Tibial nerve (tissue), 4 donors: ENCODE measurements at regions not wholly inside any gene's neighbourhood (a gene's known extent, or its start where the extent isn't known, plus 50 kb on each side); places are given as distances from the start of the nearest gene placed in this dataset.

Experiments
- DNase-seq, 2 donors: peaks; one replicate each; pipeline ENCODE4 v3.0.0-alpha.2; 2019; ENCODE audit warnings: low spot score in 2 of 2
- H3K27ac ChIP-seq, 4 donors: fragments of 200-600 bp; sonication (generic) in 3 of 4; one replicate each; pipeline ENCODE4 v1.5.1; 2017 to 2019; ENCODE audit warnings: mild to moderate bottlenecking in 1 of 4
- H3K27me3 ChIP-seq, 2 donors: fragments of 200-600 bp; sonication (generic) in 1 of 2; one replicate each; pipeline versions ENCODE4 v1.5.1 to v1.6.0; 2017 to 2019
- H3K36me3 ChIP-seq, 3 donors: fragments of 200-600 bp; sonication (generic); one replicate each; pipeline ENCODE4 v1.5.1; 2018 to 2019
- H3K4me1 ChIP-seq, 4 donors: fragments of 200-600 bp; sonication (generic) in 3 of 4; one replicate each; pipeline ENCODE4 v1.5.1; 2017 to 2019
- H3K4me3 ChIP-seq, 4 donors: fragments of 200-600 bp; sonication (generic) in 3 of 4; one replicate each; pipeline ENCODE4 v1.5.1; 2017 to 2019; ENCODE audit warnings: mild to moderate bottlenecking in 1 of 4, moderate library complexity in 1 of 4
- H3K9me3 ChIP-seq, 4 donors: fragments of 200-600 bp; sonication (generic) in 3 of 4; one replicate each; pipeline ENCODE4 v1.5.1; 2017 to 2019
- EP300 ChIP-seq, 2 donors: sonication (generic); formaldehyde crosslinking; IDR thresholded peaks; one replicate each; pipeline ENCODE4 v1.6.1; 2017; ENCODE audit warnings: antibody characterized with exemption in 2 of 2, mild to moderate bottlenecking in 1 of 2
- POLR2A ChIP-seq, 2 donors: fragments of 450-650 bp; IDR thresholded peaks; one replicate each; pipeline ENCODE4 v1.6.1; 2017; ENCODE audit warnings: antibody characterized with exemption in 2 of 2, mild to moderate bottlenecking in 2 of 2, moderate library complexity in 2 of 2
- WGBS, 2 donors: methylation state at CpG; one replicate each; pipeline ENCODE4 v1.1.5; 2018; 5-methylcytosine and 5-hydroxymethylcytosine counted together
- TF ChIP-seq, protein P1 (sequence below), 5 experiments: fragments of 200-600 bp in 3 of 5; fragments of 450-650 bp in 2 of 5; sonication (generic) in 3 of 5; IDR thresholded peaks; one replicate each; pipeline ENCODE4 v1.5.1; 2016 to 2019; ENCODE audit warnings: antibody characterized with exemption in 5 of 5, mild to moderate bottlenecking in 3 of 5, moderate library complexity in 2 of 5

DNA sequence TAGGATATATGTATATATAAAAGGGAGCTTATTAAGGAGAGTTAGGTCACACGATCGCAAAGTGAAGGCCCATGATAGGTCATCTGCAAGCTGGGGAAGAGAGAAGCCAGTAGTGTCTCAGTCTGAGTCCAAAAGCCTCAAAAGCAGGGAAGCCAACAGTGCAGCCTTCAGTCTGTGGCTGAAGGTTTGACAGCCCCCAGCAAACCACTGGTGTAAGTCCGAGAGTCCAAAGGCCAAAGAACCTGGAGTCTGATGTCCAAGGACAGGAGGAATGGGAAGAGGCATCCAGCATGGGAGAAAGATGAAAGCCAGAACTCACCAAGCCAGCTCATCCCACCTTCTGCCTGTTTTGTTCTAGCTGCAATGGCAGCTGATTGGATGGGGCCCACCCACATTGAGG is 88.9 kb upstream of the TBX20 start:
- WGBS, 2 donors: 89 to 92% methylated on average over 3 of the region's 3 CpGs
- H3K4me3 ChIP-seq: no peak overlapping the region
- no peaks in the 10 kb centered on the region for H3K9me3 ChIP-seq
- H3K27ac ChIP-seq: no peak overlapping the region
- no peaks in the 10 kb centered on the region for H3K36me3 ChIP-seq
- H3K4me1 ChIP-seq: no peaks in the 10 kb centered on the region
- no peak for DNase-seq
- no peaks in the 10 kb centered on the region for H3K27me3 ChIP-seq
- TF ChIP-seq, protein P1, sequence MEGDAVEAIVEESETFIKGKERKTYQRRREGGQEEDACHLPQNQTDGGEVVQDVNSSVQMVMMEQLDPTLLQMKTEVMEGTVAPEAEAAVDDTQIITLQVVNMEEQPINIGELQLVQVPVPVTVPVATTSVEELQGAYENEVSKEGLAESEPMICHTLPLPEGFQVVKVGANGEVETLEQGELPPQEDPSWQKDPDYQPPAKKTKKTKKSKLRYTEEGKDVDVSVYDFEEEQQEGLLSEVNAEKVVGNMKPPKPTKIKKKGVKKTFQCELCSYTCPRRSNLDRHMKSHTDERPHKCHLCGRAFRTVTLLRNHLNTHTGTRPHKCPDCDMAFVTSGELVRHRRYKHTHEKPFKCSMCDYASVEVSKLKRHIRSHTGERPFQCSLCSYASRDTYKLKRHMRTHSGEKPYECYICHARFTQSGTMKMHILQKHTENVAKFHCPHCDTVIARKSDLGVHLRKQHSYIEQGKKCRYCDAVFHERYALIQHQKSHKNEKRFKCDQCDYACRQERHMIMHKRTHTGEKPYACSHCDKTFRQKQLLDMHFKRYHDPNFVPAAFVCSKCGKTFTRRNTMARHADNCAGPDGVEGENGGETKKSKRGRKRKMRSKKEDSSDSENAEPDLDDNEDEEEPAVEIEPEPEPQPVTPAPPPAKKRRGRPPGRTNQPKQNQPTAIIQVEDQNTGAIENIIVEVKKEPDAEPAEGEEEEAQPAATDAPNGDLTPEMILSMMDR (IDR thresholded peaks at IDR 0.05): no peak
- TF ChIP-seq POLR2A (IDR thresholded peaks at IDR 0.05): no peak

GRCh38 chr7:35339811-35340210 is 85.9 kb upstream of the TBX20 start:
- WGBS, 2 donors: 88 to 93% methylated on average over 6 of the region's 6 CpGs
- TF ChIP-seq, protein P1 (IDR thresholded peaks at IDR 0.05): no peak
- TF ChIP-seq EP300 (IDR thresholded peaks at IDR 0.05): no peak
- no peak for TF ChIP-seq POLR2A (IDR thresholded peaks at IDR 0.05)
- no peak for DNase-seq
- Histone ChIP-seq H3K27ac (no peak overlapping the region), H3K9me3 (no peaks in the 10 kb centered on the region), H3K4me3 (no peak overlapping the region), H3K4me1 (no peaks in the 10 kb centered on the region), H3K27me3 (no peaks in the 10 kb centered on the region), H3K36me3 (no peaks in the 10 kb centered on the region)

- 64% methylated on average over 6 of the region's 6 CpGs for WGBS, 2 donors
- no peaks in the 10 kb centered on the region for H3K27me3 ChIP-seq
- no peaks in the 10 kb centered on the region for H3K9me3 ChIP-seq
- no peak for DNase-seq
- H3K4me1 ChIP-seq: no peaks in the 10 kb centered on the region
- no peaks in the 10 kb centered on the region for H3K36me3 ChIP-seq
- H3K4me3 ChIP-seq: no peak overlapping the region
- H3K27ac ChIP-seq: no peak overlapping the region
- TF ChIP-seq EP300 (IDR thresholded peaks at IDR 0.05): no peak
- no peak for TF ChIP-seq POLR2A (IDR thresholded peaks at IDR 0.05)
- TF ChIP-seq, protein P1 (IDR thresholded peaks at IDR 0.05): no peak
These were observed 82.5 kb upstream of the TBX20 start for GRCh38 chr7:35336444-35336843.

GRCh38 chr7:35334506-35334905 is 80.6 kb upstream of the TBX20 start:
- no peaks in the 10 kb centered on the region for H3K27me3 ChIP-seq
- H3K4me3 ChIP-seq: no peak overlapping the region
- H3K9me3 ChIP-seq: no peaks in the 10 kb centered on the region
- TF ChIP-seq EP300 (IDR thresholded peaks at IDR 0.05): no peak
- no peak overlapping the region for H3K27ac ChIP-seq
- no peak for DNase-seq
- no peaks in the 10 kb centered on the region for H3K4me1 ChIP-seq
- no peaks in the 10 kb centered on the region for H3K36me3 ChIP-seq
- 60 to 67% methylated on average over 3 of the region's 3 CpGs for WGBS, 2 donors

- no peak for DNase-seq
These were observed 79.4 kb upstream of the TBX20 start for GRCh38 chr7:35333265-35333664.

More at GRCh38 chr7:35333265-35333664, 79.4 kb upstream of the TBX20 start:
- WGBS, 2 donors: 79 to 82% methylated on average over 3 of the region's 3 CpGs
- Histone ChIP-seq H3K27ac (no peak overlapping the region), H3K4me3 (no peak overlapping the region), H3K9me3 (no peaks in the 10 kb centered on the region), H3K27me3 (no peaks in the 10 kb centered on the region), H3K4me1 (no peaks in the 10 kb centered on the region), H3K36me3 (no peaks in the 10 kb centered on the region)
- TF ChIP-seq EP300 (IDR thresholded peaks at IDR 0.05): no peak
- no peak for TF ChIP-seq POLR2A (IDR thresholded peaks at IDR 0.05)
- TF ChIP-seq, protein P1 (IDR thresholded peaks at IDR 0.05): no peak
